Stimulated activated naive B cell treated with anti-CD40 and anti-IgM and Interleukin-4, amounts not matched to agents 10 μg/mL and 1 μg/mL and 100 μg/mL, for 72 hours (primary cell): ENCODE measurements at regions not wholly inside any gene's neighbourhood (a gene's known extent, or its start where the extent isn't known, plus 50 kb on each side); places are given as distances from the start of the nearest gene placed in this dataset.
"Not testable (repeated sequence)": the region's sequence is repeated elsewhere in the genome, so short reads cannot be mapped to it uniquely, and the experiment has no call there.

Source experiments
- ATAC-seq, 2 donors: fragments of 150-1000 bp; cut with Tn5 transposase; replicated peaks; 2 replicates each; pipeline ENCODE4 v1.10.0; 2021; ENCODE audit warnings: moderate library complexity in 1 of 2
- DNase-seq: peaks from one replicate; pipeline ENCODE4 v3.0.0; 2021
- H3K27ac Mint-ChIP-seq: one replicate; pipeline ENCODE4 v1.8.0; 2022; ENCODE audit warnings: mild to moderate bottlenecking, mixed read lengths
- H3K27me3 Mint-ChIP-seq, 2 donors: one replicate each; pipeline ENCODE4 v1.8.0; 2022; ENCODE audit warnings: mixed read lengths in 2 of 2
- H3K36me3 Mint-ChIP-seq, 2 donors: one replicate each; pipeline ENCODE4 v1.8.0; 2022; ENCODE audit warnings: mixed read lengths in 2 of 2, mild to moderate bottlenecking in 1 of 2
- H3K4me1 Mint-ChIP-seq, 2 donors: one replicate each; pipeline ENCODE4 v1.8.0; 2022; ENCODE audit warnings: mixed read lengths in 2 of 2, mild to moderate bottlenecking in 1 of 2
- H3K4me3 Mint-ChIP-seq, 2 donors: one replicate each; pipeline ENCODE4 v1.8.0; 2022; ENCODE audit warnings: mild to moderate bottlenecking in 2 of 2, mixed read lengths in 2 of 2, moderate library complexity in 1 of 2
- H3K9me3 Mint-ChIP-seq, 2 donors: one replicate each; pipeline ENCODE4 v1.8.0; 2022; ENCODE audit warnings: mixed read lengths in 2 of 2, mild to moderate bottlenecking in 1 of 2

DNA sequence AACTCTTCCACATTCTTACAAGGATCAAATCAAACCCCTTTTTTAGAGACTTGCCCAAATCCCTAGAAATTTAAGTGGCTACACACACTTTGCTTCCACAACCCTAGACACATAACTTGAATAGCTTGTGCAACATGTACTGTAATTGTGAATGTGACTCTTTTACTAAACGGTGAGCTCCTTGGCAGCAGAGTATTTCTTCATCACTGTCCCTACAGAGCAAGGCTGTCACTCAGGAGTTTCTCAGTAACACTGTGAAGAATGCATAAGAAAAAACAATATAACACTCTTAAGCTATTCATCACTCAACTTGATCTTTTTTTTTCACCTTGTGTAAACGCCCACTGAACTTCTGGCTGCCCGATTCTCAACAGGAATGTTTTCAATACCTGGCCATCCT, 53.8 kb upstream of the ADAMTS18 start:
- H3K4me1 Mint-ChIP-seq, result no peaks in the 10 kb centered on the region
- ATAC-seq, result no peak
- H3K27me3 Mint-ChIP-seq, result peaks cover 4 to 10% of the 10 kb centered on the region in 2 donors
- peaks cover 0 to 2% of the 10 kb centered on the region in 2 donors for H3K36me3 Mint-ChIP-seq
- no peak overlapping the region for H3K4me3 Mint-ChIP-seq
- peaks cover 0 to 6% of the 10 kb centered on the region in 2 donors for H3K9me3 Mint-ChIP-seq
- DNase-seq, result no peak
- no peak overlapping the region for H3K27ac Mint-ChIP-seq

DNA sequence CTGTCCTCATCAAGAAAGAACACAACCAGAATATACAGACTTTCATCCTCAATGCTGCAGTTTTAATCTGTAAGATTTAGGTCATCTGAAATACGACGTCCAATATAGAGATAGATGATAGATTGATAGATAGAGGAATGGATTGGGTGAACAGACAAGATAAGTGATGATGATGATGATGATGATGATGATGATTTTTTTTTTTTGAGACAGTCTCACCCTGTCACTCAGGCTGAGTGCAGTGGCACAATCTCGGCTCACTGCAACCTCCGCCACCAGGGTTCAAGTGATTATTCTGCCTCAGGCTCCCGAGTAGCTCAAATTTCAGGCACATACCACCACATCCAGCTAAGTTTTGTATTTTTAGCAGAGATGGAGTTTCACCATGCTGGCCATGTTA, 56.3 kb upstream of the ADAMTS18 start:
- H3K9me3 Mint-ChIP-seq, result peaks cover 0 to 4% of the 10 kb centered on the region in 2 donors
- DNase-seq, result no peak
- no peak overlapping the region for H3K4me3 Mint-ChIP-seq

DNA sequence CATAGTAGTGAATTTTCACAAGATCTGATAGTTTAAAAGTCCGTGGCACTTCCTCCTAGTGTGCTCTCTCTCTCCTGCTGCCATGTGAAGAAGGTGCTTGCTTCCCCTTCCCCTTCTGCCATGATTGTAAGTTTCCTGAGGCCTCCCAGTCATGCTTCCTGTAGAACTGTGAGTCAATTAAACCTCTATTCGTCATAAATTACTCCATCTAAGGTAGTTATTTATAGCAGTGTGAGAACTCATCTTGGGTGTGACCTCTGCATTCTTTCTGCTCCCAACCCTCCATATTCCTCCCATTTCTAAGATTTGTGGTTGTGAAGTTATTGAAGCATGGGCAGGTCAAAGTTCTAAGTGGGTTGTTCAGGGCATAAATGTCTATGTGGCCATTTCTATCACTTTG, 62.1 kb upstream of the ADAMTS18 start:
- no peak overlapping the region for H3K27ac Mint-ChIP-seq
- ATAC-seq, result no peak
- no peaks in the 10 kb centered on the region for H3K4me1 Mint-ChIP-seq
- peaks cover 0 to 4% of the 10 kb centered on the region in 2 donors for H3K9me3 Mint-ChIP-seq
- no peaks in the 10 kb centered on the region for H3K36me3 Mint-ChIP-seq
- peaks cover 0 to 4% of the 10 kb centered on the region in 2 donors for H3K27me3 Mint-ChIP-seq
- no peak for DNase-seq
- H3K4me3 Mint-ChIP-seq, result no peak overlapping the region

More for the DNA sequence above, 56.3 kb upstream of the ADAMTS18 start:
- Mint-ChIP-seq H3K27me3 (peaks cover 0 to 4% of the 10 kb centered on the region in 2 donors), H3K27ac (no peak overlapping the region), H3K4me1 (no peaks in the 10 kb centered on the region), H3K36me3 (no peaks in the 10 kb centered on the region)
- no peak for ATAC-seq

DNA sequence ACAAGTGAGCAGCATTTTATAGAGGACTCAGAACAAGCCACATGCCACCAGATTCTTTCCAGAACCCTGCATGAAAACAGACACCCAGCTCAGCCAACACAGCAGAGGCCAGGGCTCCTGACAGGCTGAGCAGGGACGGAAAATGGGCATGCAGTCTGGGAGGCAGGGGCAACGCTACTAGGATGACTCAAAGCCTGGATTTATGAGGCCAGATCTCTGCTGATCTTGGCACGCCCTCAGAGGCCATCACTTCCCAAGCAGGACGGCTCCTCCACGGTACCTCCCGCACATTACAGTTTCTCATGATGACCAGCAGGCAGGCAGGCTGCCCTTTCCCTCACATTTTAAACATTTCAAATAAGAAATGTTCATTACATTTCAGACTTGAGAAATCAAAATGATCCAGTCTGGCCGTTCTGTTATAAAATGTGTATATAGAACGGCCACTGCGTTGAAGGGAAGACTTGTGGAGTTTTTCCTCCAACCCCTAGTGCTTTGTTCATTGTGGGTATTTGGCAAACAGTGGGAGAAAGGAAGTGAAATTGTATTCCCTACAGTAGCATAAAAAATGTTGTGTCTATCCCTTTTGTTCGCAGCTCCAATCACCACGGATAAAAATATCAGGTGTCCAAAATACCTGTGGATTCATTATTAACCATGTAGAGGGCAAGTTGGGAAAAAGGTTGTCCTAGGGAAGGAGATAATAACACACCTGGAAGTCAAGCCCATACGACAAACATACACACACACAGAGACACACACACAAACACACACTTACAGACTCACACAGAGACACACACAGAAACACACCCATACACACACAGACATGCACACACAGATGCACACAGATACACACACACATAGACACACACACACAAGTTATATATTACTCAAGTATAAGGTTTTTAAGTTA, 64.8 kb upstream of the ADAMTS18 start:
- Mint-ChIP-seq H3K4me1 (no peaks in the 10 kb centered on the region), H3K9me3 (peaks cover 0 to 4% of the 10 kb centered on the region in 2 donors), H3K27ac (no peak overlapping the region), H3K27me3 (peaks cover 0 to 4% of the 10 kb centered on the region in 2 donors), H3K4me3 (no peak overlapping the region), H3K36me3 (no peaks in the 10 kb centered on the region)
- DNase-seq, result no peak
- no peak for ATAC-seq

- peaks cover 0 to 4% of the 10 kb centered on the region in 2 donors for H3K9me3 Mint-ChIP-seq
- no peaks in the 10 kb centered on the region for H3K4me1 Mint-ChIP-seq
- H3K4me3 Mint-ChIP-seq, result no peak overlapping the region
- no peaks in the 10 kb centered on the region for H3K36me3 Mint-ChIP-seq
- ATAC-seq (no peak), DNase-seq (no peak)
- peaks cover 0 to 4% of the 10 kb centered on the region in 2 donors for H3K27me3 Mint-ChIP-seq
- H3K27ac Mint-ChIP-seq, result no peak overlapping the region
Observed at GRCh38 chr16:77500286-77500598, 65.4 kb upstream of the ADAMTS18 start.

DNA sequence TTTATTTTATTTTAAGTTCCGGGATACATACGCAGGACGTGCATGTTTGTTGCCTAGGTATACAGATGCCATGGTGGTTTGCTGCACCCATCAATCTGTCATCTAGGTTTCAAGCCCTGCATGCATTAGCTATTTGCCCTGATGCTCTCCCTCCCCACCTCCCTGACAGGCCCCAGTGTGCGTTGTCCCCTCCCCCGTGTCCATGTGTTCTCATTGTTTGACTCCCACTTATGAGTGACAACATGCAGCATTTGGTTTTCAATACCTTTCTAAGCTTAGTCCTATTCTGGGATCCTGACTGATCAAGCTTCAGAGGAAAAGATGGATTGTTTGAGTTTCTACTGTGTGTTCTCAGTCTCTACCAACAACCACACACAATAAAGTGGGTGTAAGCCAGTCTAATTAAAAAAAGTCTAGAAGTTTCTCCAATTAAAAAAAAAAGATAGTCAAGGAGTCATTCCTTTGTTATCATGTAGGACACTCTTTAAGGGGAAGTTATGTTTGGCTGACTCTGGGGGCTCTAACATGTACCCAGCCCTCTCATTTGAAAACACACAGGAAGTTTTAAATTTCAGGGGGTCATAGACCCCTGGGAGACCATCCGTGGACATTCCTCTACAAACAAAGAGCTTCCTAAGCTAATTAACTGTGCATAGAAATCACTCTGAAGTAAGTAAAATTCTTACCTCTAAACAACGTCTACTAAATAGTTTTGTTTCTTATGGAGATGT, 66.3 kb upstream of the ADAMTS18 start:
- Mint-ChIP-seq H3K27ac (no peak overlapping the region), H3K9me3 (peaks cover 0 to 4% of the 10 kb centered on the region in 2 donors), H3K36me3 (no peaks in the 10 kb centered on the region), H3K4me3 (no peak overlapping the region), H3K4me1 (no peaks in the 10 kb centered on the region), H3K27me3 (peaks cover 0 to 4% of the 10 kb centered on the region in 2 donors)
- DNase-seq, result no peak
- no peak for ATAC-seq

DNA sequence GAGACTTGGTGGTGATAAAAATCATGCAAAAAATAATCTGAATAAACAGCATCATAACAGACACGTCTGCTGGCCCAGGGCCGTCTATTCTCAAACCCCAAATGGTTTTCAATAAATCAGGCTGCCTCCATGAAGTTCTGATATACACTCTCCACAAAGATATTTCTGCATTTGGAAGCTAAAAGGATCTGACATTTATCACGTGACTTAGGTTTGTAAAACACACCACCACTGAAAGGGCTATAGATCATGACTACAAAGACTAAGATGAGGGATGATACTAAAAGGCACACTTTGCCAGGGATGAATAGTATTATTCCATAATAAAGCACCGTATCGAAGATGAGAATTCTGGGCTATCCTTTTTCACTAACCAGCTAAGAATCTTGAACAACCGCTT, 67.6 kb upstream of the ADAMTS18 start:
- no peak for ATAC-seq
- H3K27me3 Mint-ChIP-seq, result peaks cover 0 to 4% of the 10 kb centered on the region in 2 donors

DNA sequence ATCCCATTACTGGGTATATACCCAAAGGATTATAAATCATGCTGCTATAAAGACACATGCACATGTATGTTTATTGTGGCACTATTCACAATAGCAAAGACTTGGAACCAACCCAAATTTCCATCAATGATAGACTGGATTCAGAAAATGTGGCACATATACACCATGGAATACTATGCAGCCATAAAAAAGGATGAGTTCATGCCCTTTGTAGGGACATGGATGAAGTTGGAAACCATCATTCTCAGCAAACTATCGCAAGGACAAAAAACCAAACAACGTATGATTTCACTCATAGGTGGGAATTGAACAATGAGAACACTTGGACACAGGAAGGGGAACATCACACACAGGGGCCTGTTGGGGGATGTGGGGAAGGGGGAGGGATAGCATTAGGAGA, 71.7 kb upstream of the ADAMTS18 start:
- peaks cover 4 to 14% of the 10 kb centered on the region in 2 donors for H3K27me3 Mint-ChIP-seq
- H3K9me3 Mint-ChIP-seq, H3K36me3 Mint-ChIP-seq, ATAC-seq, H3K27ac Mint-ChIP-seq, H3K4me1 Mint-ChIP-seq, H3K4me3 Mint-ChIP-seq, DNase-seq: not testable (repeated sequence)

More for the DNA sequence above, 67.6 kb upstream of the ADAMTS18 start:
- no peak for DNase-seq
- no peaks in the 10 kb centered on the region for H3K4me1 Mint-ChIP-seq
- no peaks in the 10 kb centered on the region for H3K36me3 Mint-ChIP-seq
- H3K4me3 Mint-ChIP-seq, result no peak overlapping the region
- H3K9me3 Mint-ChIP-seq, result no peaks in the 10 kb centered on the region
- no peak overlapping the region for H3K27ac Mint-ChIP-seq

DNA sequence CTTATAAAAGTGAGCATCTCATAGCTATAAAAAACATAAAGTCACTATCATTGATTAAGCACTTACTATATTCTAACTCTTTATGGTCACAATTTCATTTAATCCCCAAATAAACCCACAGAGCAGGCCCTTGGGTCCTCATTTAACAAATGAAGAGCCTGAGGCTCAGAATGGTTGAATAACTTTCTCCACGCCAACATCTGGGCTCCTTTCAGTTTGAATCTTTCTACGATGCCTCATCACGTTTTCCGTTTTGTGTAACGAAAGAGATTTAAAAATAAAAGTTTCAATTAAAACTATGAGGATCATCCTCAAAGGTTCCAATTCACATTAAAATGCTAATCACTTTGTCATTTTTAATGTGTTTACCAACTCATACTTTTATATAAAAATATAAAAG, 74.2 kb upstream of the ADAMTS18 start:
- Mint-ChIP-seq H3K27me3 (peaks cover 4 to 19% of the 10 kb centered on the region in 2 donors), H3K9me3 (no peaks in the 10 kb centered on the region), H3K4me3 (no peak overlapping the region), H3K27ac (no peak overlapping the region), H3K4me1 (no peaks in the 10 kb centered on the region), H3K36me3 (no peaks in the 10 kb centered on the region)
- ATAC-seq (no peak), DNase-seq (no peak)

GRCh38 chr16:77509796-77510195, 75.0 kb upstream of the ADAMTS18 start:
- no peak for DNase-seq
- Mint-ChIP-seq H3K4me3 (no peak overlapping the region), H3K36me3 (no peaks in the 10 kb centered on the region), H3K27me3 (peaks cover 4 to 19% of the 10 kb centered on the region in 2 donors), H3K9me3 (no peaks in the 10 kb centered on the region), H3K27ac (no peak overlapping the region), H3K4me1 (no peaks in the 10 kb centered on the region)
- ATAC-seq, result no peak

DNA sequence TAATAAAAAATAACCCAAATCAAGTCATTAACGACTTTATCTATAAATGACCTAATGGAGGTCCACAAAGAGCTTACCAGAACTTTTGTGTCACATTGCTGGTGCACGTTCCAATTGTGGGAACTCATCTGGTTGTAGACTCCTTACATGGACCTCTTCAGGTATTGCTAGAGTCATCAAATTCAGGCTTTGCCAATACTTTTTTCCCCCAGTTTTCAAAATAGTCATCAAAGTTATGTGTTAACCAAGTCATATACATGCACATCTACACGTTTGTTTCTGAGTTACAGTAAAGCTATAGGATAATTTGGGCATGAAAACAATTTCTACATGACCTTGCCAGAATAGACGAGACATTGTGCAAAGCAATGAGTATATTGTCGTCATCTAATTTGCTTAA, 76.2 kb upstream of the ADAMTS18 start:
- ATAC-seq, result no peak
- no peaks in the 10 kb centered on the region for H3K9me3 Mint-ChIP-seq
- no peaks in the 10 kb centered on the region for H3K4me1 Mint-ChIP-seq
- no peaks in the 10 kb centered on the region for H3K36me3 Mint-ChIP-seq
- H3K27me3 Mint-ChIP-seq, result peaks cover 4 to 19% of the 10 kb centered on the region in 2 donors
- no peak for DNase-seq
- no peak overlapping the region for H3K4me3 Mint-ChIP-seq
- no peak overlapping the region for H3K27ac Mint-ChIP-seq

DNA sequence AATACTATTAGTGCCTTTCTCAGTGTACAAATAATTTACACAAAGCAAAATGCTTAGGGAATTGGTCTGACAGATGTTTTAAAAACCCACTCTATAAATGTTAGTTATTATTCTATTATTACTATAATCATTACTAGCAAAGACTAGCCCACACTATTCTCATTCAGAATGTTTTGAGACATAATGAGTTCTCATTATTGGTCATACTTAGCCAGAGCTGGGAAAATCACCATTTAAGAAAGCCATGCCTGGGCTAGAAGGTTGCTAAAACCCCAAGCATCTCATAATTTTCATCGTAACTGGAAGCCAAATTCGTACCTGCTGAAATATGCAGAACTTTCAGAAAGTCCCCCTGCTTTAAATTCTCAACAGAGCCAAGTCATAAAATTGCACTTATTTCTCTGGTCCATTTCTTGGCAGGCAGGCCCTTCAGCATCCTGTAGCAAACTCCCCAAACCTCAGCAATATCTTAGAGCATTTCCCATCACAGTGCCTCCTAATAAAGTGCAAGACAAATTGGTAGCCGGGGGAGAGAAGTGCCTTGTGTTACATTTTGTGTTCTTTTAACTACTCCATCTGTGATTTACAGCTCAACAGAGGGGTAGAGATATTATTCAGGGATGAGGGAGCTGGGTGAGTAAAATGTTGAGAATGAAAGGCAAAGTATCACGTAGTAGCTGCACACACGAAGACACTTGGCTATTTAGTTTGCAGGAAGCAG, 79.8 kb upstream of the ADAMTS18 start:
- no peak overlapping the region for H3K4me3 Mint-ChIP-seq
- ATAC-seq (no peak), DNase-seq (no peak)
- H3K27me3 Mint-ChIP-seq, result peaks cover 11 to 33% of the 10 kb centered on the region in 2 donors
- H3K4me1 Mint-ChIP-seq, result no peaks in the 10 kb centered on the region
- H3K36me3 Mint-ChIP-seq, result no peaks in the 10 kb centered on the region
- H3K27ac Mint-ChIP-seq, result no peak overlapping the region
- H3K9me3 Mint-ChIP-seq, result no peaks in the 10 kb centered on the region

DNA sequence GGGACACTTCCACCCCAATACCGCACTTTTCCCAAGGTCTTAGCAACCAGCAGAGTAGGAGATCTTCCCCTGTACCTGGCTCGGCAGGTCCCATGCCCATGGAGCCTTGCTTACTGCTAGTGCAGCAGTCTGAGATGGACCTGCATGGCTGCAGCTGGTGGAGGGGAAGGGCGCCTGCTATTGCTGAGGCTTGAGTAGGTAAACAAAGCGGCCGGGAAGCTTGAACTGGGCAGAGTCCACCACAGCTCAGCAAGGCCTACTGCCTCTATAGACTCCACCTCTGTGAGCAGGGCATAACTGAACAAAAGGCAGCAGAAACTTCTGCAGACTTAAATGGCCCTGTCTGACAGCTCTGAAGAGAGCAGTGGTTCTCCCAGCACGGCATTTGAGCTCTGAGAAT, 90.4 kb upstream of the ADAMTS18 start:
- H3K4me3 Mint-ChIP-seq, H3K27ac Mint-ChIP-seq, H3K27me3 Mint-ChIP-seq, DNase-seq, H3K4me1 Mint-ChIP-seq, H3K36me3 Mint-ChIP-seq, ATAC-seq: not testable (repeated sequence)
- H3K9me3 Mint-ChIP-seq, result peaks cover 17 to 23% of the 10 kb centered on the region in 2 donors

- peaks cover 5 to 20% of the 10 kb centered on the region in 2 donors for H3K27me3 Mint-ChIP-seq
- no peaks in the 10 kb centered on the region for H3K36me3 Mint-ChIP-seq
- H3K9me3 Mint-ChIP-seq, result peaks cover 2 to 8% of the 10 kb centered on the region in 2 donors
- no peaks in the 10 kb centered on the region for H3K4me1 Mint-ChIP-seq
- H3K4me3 Mint-ChIP-seq, result no peak overlapping the region
- ATAC-seq (no peak), DNase-seq (no peak)
- no peak overlapping the region for H3K27ac Mint-ChIP-seq
Observed at GRCh38 chr16:77531752-77532151, 96.9 kb upstream of the ADAMTS18 start.
